ENCODE measurements at regions not wholly inside any gene's neighbourhood (a gene's known extent, or its start where the extent isn't known, plus 50 kb on each side); places are given as distances from the start of the nearest gene placed in this dataset.
"Not testable (repeated sequence)": the region's sequence is repeated elsewhere in the genome, so short reads cannot be mapped to it uniquely, and the experiment has no call there.

- DNase-seq: no peak
These were observed 264.0 kb downstream of the CTH start for GRCh38 chr1:70674941-70675685.

GRCh38 chr1:70675737-70676156, 264.7 kb downstream of the CTH start:
- no peak for DNase-seq

- peak; percentile 17 for DNase-seq
These were observed 274.5 kb downstream of the CTH start for GRCh38 chr1:70685300-70686286.

GRCh38 chr1:70688580-70688979, 277.5 kb downstream of the CTH start:
- no peak for DNase-seq

- no peak for DNase-seq
These were observed 295.4 kb downstream of the CTH start for GRCh38 chr1:70706381-70707037.

- no peak for DNase-seq
These were observed 296.1 kb downstream of the CTH start for GRCh38 chr1:70707214-70707613.

- DNase-seq: no peak
These were observed 303.1 kb downstream of the CTH start for GRCh38 chr1:70714149-70714548.

GRCh38 chr1:70717211-70717610, 306.1 kb downstream of the CTH start:
- no peak for DNase-seq

GRCh38 chr1:70717656-70718055, 306.6 kb downstream of the CTH start:
- DNase-seq: no peak

GRCh38 chr1:70718086-70718630, 307.1 kb downstream of the CTH start:
- DNase-seq: no peak

GRCh38 chr1:70719154-70719553, 308.1 kb downstream of the CTH start:
- no peak for DNase-seq

GRCh38 chr1:70720109-70720508, 309.0 kb downstream of the CTH start:
- DNase-seq: no peak

- no peak for DNase-seq
These were observed 309.5 kb downstream of the CTH start for GRCh38 chr1:70720521-70720920.

- no peak for DNase-seq
These were observed 316.9 kb downstream of the CTH start for GRCh38 chr1:70727886-70728489.

- DNase-seq: not testable (repeated sequence)
These were observed 311.1 kb downstream of the PTGER3 start for GRCh38 chr1:70736518-70736917.

- no peak for DNase-seq
These were observed 310.5 kb downstream of the PTGER3 start for GRCh38 chr1:70737125-70737524.

GRCh38 chr1:70738624-70739023, 309.0 kb downstream of the PTGER3 start:
- DNase-seq: no peak

- no peak for DNase-seq
These were observed 302.4 kb downstream of the PTGER3 start for GRCh38 chr1:70745199-70745598.

- not testable (repeated sequence) for DNase-seq
These were observed 301.6 kb downstream of the PTGER3 start for GRCh38 chr1:70746062-70746461.

- DNase-seq: not testable (repeated sequence)
These were observed 300.5 kb downstream of the PTGER3 start for GRCh38 chr1:70747123-70747522.

- not testable (repeated sequence) for DNase-seq
These were observed 295.8 kb downstream of the PTGER3 start for GRCh38 chr1:70751676-70752287.

- DNase-seq: no peak
These were observed 292.9 kb downstream of the PTGER3 start for GRCh38 chr1:70754701-70755100.
